PC-9 (cell line): ENCODE measurements at regions not wholly inside any gene's neighbourhood (a gene's known extent, or its start where the extent isn't known, plus 50 kb on each side); places are given as distances from the start of the nearest gene placed in this dataset.

Experiments
- BruUV-seq: library from RNA; stranded (reverse); fragments of 400-500 nt; replicated peaks from 2 replicates; lab custom pipeline; 2021; lab: Mats Ljungman, UMichigan
- CTCF ChIA-PET: fragments of 300-600 bp; sonication (Branson Sonifier 250); formaldehyde crosslinking; loops from one replicate; lab custom pipeline; 2022; ENCODE audit warnings: antibody characterized with exemption; lab: Charles Lee
- POLR2A ChIA-PET: fragments of 300-600 bp; sonication (Branson Sonifier 250); formaldehyde crosslinking; loops from one replicate; lab custom pipeline; 2022; ENCODE audit warnings: antibody characterized with exemption; ENCODE audit not compliant: unreplicated experiment; lab: Charles Lee
- DNase-seq, 2 experiments: peaks; one replicate each; pipeline versions ENCODE4 v3.0.0 to v3.0.0-alpha.2; 2015 to 2022; ENCODE audit warnings: mixed read lengths in 1 of 2
- H2AFZ ChIP-seq: fragments of 200-600 bp; sonication (generic); 2 replicates; pipeline ENCODE4 v1.8.1; 2017; ENCODE audit warnings: antibody characterized with exemption
- H3F3A ChIP-seq: fragments of 200-600 bp; sonication (generic); 2 replicates; pipeline ENCODE4 v1.8.1; 2017; ENCODE audit warnings: antibody characterized with exemption, mild to moderate bottlenecking, low read depth; ENCODE audit not compliant: insufficient read depth
- H3K27ac ChIP-seq: fragments of 200-600 bp; sonication (generic); 2 replicates; pipeline ENCODE4 v1.6.1; 2016; ENCODE audit warnings: mixed run types
- H3K27me3 ChIP-seq: fragments of 200-600 bp; sonication (generic); 2 replicates; pipeline ENCODE4 v1.6.1; 2016; ENCODE audit warnings: low read depth, mixed run types; ENCODE audit not compliant: insufficient read depth
- H3K36me3 ChIP-seq: fragments of 200-600 bp; sonication (generic); 2 replicates; pipeline ENCODE4 v1.6.1; 2016; ENCODE audit warnings: low read depth, mixed run types
- H3K4me1 ChIP-seq: fragments of 200-600 bp; sonication (generic); replicated peaks from 2 replicates; pipeline ENCODE4 v1.6.1; 2016; ENCODE audit warnings: mixed run types; ENCODE audit not compliant: insufficient read depth
- H3K4me2 ChIP-seq: fragments of 200-600 bp; sonication (generic); 2 replicates; pipeline ENCODE4 v1.6.1; 2017; ENCODE audit warnings: mixed run types
- H3K4me3 ChIP-seq: fragments of 200-600 bp; sonication (generic); 2 replicates; pipeline ENCODE4 v1.6.1; 2016; ENCODE audit warnings: mixed run types
- H3K79me2 ChIP-seq: fragments of 200-600 bp; sonication (generic); 2 replicates; pipeline ENCODE4 v1.6.1; 2017; ENCODE audit warnings: low read depth, mixed run types
- H3K9me2 ChIP-seq: fragments of 200-600 bp; sonication (generic); 2 replicates; pipeline ENCODE4 v1.8.1; 2017; ENCODE audit warnings: mild to moderate bottlenecking; ENCODE audit not compliant: insufficient read depth
- H3K9me3 ChIP-seq: fragments of 200-600 bp; sonication (generic); 2 replicates; pipeline ENCODE4 v1.8.1; 2016; ENCODE audit warnings: low read depth; ENCODE audit not compliant: insufficient read depth
- H4K20me1 ChIP-seq: fragments of 200-600 bp; sonication (generic); 2 replicates; pipeline ENCODE4 v1.8.1; 2017; ENCODE audit not compliant: insufficient read depth
- EZH2 ChIP-seq: fragments of 200-600 bp; sonication (generic); IDR thresholded peaks from 2 replicates; pipeline ENCODE4 v1.8.0; 2017; ENCODE audit warnings: antibody characterized with exemption, low read depth
- intact Hi-C: fragments of 100-400 bp; cut with micrococcal nuclease; formaldehyde crosslinking; loops from one replicate; pipeline ENCODE4 v1.10.0; 2022; ENCODE audit not compliant: unreplicated experiment
- TF ChIP-seq, protein P1 (sequence below): fragments of 200-600 bp; sonication (generic); conservative IDR thresholded peaks from 2 replicates; pipeline ENCODE4 v1.6.1; 2017; ENCODE audit warnings: mixed run types, antibody characterized with exemption, mild to moderate bottlenecking, moderate library complexity

DNA sequence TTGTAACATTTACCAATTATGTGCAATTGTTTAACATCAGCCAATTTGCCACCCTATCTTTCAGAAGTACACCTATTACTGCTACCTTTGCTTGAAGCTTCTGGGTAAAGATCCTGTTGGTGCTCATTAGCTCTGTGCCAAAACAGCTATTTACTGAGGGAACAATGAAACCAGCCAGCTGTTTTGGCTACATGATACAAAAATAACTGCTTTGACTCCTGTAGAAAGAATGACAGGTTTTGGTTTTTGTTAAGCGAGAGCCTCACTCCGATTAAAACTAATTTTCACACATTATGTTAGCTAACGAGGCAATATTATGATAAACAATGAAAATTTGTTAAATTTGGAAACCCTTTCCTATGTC, 907.0 kb downstream of the EPHA4 start:
- Histone ChIP-seq H3K27ac (no peak overlapping the region), H3K36me3 (no peaks in the 10 kb centered on the region), H3K9me3 (no peaks in the 10 kb centered on the region), H3K4me1 (peaks cover 19% of the 10 kb centered on the region), H3K27me3 (no peaks in the 10 kb centered on the region), H3K79me2 (no peaks in the 10 kb centered on the region), H3F3A (peaks cover 19% of the 10 kb centered on the region), H4K20me1 (no peaks in the 10 kb centered on the region), H3K4me3 (no peak overlapping the region), H3K9me2 (no peaks in the 10 kb centered on the region), H3K4me2 (no peak overlapping the region), H2AFZ (no peak overlapping the region)
- CTCF ChIA-PET, result no interaction called here
- no TSS peak for BruUV-seq
- DNase-seq, result no peak
- intact Hi-C loops, result loop anchor here (10.0 kb wide), 1 partner anchor 930 kb away; no protein-coding TSS in a partner anchor
- TF ChIP-seq EZH2, result no peak
- TF ChIP-seq, protein P1, sequence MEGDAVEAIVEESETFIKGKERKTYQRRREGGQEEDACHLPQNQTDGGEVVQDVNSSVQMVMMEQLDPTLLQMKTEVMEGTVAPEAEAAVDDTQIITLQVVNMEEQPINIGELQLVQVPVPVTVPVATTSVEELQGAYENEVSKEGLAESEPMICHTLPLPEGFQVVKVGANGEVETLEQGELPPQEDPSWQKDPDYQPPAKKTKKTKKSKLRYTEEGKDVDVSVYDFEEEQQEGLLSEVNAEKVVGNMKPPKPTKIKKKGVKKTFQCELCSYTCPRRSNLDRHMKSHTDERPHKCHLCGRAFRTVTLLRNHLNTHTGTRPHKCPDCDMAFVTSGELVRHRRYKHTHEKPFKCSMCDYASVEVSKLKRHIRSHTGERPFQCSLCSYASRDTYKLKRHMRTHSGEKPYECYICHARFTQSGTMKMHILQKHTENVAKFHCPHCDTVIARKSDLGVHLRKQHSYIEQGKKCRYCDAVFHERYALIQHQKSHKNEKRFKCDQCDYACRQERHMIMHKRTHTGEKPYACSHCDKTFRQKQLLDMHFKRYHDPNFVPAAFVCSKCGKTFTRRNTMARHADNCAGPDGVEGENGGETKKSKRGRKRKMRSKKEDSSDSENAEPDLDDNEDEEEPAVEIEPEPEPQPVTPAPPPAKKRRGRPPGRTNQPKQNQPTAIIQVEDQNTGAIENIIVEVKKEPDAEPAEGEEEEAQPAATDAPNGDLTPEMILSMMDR, result no peak
- POLR2A ChIA-PET, result no interaction called here

DNA sequence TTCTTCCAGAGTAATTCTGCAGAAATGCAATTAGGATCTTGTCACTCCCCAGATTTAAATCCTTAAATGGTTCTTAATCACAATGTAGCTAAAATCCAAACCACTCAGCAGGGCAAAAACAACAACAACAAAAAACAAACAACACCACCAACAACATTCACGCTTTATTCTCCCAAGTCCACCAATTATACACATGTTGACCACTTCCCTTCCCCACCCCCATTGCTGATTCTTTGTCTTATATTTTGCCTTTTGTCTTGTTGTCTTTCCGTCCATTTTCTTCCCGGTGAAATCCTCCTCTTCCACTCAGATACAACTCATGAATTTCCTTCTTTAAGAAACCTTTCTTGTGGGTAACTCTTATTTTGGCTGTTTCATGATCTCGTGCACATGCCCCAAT, 902.8 kb downstream of the EPHA4 start:
- Histone ChIP-seq H3K79me2 (no peaks in the 10 kb centered on the region), H3K4me1 (no peaks in the 10 kb centered on the region), H3K27ac (no peak overlapping the region), H3K4me2 (no peak overlapping the region), H3K9me2 (no peaks in the 10 kb centered on the region), H3K27me3 (no peaks in the 10 kb centered on the region), H3K9me3 (no peaks in the 10 kb centered on the region), H3K36me3 (no peaks in the 10 kb centered on the region), H3F3A (no peaks in the 10 kb centered on the region), H2AFZ (no peak overlapping the region), H4K20me1 (no peaks in the 10 kb centered on the region), H3K4me3 (no peak overlapping the region)
- ChIA-PET CTCF (no interaction called here), POLR2A (no interaction called here)
- no TSS peak for BruUV-seq
- DNase-seq, result no peak
- intact Hi-C loops, result loop anchor here (10.0 kb wide), 1 partner anchor 935 kb away; no protein-coding TSS in a partner anchor
- TF ChIP-seq EZH2, result no peak
- TF ChIP-seq, protein P1, result no peak

DNA sequence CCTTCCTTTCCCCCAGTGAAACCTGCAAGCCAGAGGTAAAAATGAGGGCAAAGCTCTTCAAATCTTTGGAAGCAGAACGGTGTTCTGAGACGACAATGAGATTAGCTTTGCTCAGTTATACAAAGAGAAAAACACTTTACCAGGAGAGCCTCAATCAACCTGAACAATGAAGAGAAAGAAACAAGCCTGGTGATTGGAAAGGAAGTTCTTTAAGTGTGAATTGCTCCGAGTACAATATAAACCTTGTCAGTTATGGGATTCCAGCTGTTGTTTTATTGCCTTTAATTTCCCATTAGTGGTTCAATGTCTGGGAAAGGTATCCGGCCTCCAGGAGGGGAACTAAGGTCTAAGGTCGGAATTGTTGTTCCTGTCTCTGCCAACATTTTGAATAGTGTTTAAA, 901.6 kb downstream of the EPHA4 start:
- ChIA-PET POLR2A (no interaction called here), CTCF (no interaction called here)
- Histone ChIP-seq H2AFZ (no peak overlapping the region), H3K4me1 (no peaks in the 10 kb centered on the region), H3K9me2 (no peaks in the 10 kb centered on the region), H3K27me3 (no peaks in the 10 kb centered on the region), H3K27ac (no peak overlapping the region), H4K20me1 (no peaks in the 10 kb centered on the region), H3K4me2 (no peak overlapping the region), H3K79me2 (no peaks in the 10 kb centered on the region), H3F3A (no peaks in the 10 kb centered on the region), H3K9me3 (no peaks in the 10 kb centered on the region), H3K36me3 (no peaks in the 10 kb centered on the region), H3K4me3 (no peak overlapping the region)
- intact Hi-C loops, result no loop called here
- no TSS peak for BruUV-seq
- no peak for DNase-seq
- TF ChIP-seq, protein P1, result no peak
- TF ChIP-seq EZH2, result no peak
